ENCODE measurements at regions not wholly inside any gene's neighbourhood (a gene's known extent, or its start where the extent isn't known, plus 50 kb on each side); places are given as distances from the start of the nearest gene placed in this dataset.

DNA sequence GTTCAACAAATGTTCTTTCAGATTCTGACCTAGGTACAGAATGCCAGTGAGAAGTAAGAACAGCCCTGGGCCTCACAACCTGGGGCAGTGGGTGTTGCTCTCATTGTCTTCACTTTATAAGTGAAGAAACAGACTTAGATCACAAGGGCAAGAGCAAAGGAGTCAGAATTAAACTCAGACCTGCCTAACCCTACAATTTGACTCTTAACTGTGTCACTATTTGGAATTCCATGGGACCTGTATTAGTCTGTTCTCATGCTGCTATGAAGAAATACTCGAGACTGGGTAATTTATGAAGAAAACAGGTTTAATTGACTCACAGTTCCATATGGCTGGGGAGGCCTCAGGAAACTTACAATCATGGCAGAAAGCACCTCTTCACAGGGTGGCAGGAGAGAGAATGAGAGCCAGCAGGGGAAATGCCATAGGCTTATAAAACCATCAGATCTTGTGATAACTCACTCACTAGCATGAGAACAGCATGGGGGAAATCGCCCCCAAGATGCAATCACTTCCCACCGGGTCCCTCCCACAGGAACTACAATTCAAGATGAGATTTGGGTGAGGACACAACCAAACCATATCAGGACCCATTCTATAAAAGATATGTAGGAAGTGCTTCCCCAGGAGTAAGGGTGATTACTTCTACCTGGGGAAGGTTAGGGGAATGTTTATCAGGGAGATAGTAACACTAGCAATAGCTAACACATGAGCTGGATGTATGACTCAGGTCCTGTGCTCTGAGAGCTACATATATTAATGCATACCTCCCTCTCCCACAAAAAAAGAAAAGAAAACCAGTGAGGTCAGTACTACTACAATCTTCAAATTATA, 270.1 kb downstream of the SOX9 start:
- TF ChIP-seq, protein P1, sequence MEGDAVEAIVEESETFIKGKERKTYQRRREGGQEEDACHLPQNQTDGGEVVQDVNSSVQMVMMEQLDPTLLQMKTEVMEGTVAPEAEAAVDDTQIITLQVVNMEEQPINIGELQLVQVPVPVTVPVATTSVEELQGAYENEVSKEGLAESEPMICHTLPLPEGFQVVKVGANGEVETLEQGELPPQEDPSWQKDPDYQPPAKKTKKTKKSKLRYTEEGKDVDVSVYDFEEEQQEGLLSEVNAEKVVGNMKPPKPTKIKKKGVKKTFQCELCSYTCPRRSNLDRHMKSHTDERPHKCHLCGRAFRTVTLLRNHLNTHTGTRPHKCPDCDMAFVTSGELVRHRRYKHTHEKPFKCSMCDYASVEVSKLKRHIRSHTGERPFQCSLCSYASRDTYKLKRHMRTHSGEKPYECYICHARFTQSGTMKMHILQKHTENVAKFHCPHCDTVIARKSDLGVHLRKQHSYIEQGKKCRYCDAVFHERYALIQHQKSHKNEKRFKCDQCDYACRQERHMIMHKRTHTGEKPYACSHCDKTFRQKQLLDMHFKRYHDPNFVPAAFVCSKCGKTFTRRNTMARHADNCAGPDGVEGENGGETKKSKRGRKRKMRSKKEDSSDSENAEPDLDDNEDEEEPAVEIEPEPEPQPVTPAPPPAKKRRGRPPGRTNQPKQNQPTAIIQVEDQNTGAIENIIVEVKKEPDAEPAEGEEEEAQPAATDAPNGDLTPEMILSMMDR (conservative IDR thresholded peaks at IDR 0.05): no peak
- H3K27ac ChIP-seq: peak overlapping the region; percentile 91; the same call in 1 of the 2 replicates

DNA sequence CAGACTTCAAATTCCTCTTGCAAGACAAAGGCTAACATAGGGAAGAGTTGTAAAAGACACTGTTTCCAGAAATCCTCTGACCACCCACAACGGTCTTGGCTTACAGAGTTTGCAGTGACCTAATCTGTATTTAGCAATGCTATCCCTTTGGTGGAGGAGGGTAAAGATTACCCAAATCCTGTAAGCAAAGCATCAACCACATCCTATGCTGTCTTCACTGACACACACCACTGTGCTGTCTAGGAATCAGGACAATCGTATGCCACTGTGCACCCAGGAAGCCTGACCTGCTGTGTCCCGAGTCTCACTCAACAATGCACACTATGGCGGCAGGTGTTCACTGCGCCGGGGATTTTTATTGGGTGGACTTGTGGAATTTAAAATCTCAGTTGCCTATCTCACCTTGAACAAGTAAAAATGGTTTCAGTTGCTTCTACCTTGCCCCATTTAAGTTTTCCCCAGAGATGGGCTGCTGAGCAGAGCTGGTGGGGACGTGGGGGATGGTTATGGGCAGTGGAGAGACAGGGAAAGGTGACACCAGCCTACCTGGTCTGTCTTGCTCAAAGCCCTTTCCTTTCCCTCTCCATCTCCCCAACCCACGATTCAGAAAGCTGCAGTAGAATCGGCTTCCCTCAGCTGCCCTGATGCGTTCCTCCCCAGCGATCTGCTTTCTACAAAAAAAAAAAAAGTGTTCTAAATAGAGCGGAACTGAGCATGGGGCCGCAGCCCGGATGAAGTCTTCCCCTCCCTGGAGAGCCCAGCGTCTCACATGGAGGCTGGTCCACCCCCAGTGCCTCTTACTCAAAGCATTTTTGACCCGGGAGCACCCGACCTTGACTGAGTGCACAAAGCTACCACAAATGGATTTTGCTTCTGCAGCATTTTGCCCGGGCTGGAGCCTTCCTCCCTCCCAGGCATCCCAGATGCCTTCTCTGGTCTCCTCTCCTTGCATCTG, 271.5 kb downstream of the SOX9 start:
- TF ChIP-seq, protein P1 (conservative IDR thresholded peaks at IDR 0.05): no peak
- peak overlapping the region; percentile 91; the same call in 1 of the 2 replicates for H3K27ac ChIP-seq

DNA sequence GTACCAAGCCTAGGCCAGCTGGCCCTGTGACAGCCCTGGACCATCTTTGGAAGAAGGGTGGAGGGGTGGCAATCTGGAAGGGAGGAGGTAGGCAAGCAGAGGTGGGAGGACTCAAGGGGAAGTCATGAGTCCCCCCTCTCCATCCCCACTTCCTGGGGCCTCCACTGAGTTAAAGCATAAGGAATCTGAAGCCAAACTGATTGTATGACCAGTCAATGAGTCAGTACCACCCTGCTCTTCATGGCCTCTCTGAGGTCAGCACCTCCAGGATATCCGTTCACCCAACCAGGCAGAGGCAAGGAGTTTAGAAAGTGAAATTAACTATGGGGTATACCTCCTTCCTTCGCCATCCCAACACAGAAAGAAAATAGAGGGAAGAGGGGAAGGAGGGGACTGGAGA, 272.7 kb downstream of the SOX9 start:
- TF ChIP-seq, protein P1 (conservative IDR thresholded peaks at IDR 0.05): no peak
- peak overlapping the region; percentile 91 for H3K27ac ChIP-seq

DNA sequence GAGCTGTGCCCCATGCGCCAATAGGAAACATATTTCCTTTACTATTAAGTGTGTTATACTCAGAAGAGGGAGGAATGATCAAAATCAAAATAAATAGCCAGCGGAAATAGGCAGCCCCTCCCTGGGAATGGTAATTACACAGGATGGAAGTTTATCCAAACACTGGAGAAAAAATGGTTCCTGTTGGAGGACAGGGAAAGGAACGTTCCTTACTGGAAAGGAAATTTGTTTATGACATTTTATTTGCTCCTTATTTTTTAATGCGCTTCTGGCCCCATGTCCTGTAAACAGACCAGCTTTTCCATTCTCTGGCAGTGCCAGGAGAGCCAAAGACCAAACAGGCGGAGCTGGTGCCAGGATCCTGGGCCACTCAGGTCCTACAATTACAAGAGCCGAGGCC, 273.7 kb downstream of the SOX9 start:
- TF ChIP-seq, protein P1 (conservative IDR thresholded peaks at IDR 0.05): no peak
- H3K27ac ChIP-seq: peak overlapping the region; percentile 91

DNA sequence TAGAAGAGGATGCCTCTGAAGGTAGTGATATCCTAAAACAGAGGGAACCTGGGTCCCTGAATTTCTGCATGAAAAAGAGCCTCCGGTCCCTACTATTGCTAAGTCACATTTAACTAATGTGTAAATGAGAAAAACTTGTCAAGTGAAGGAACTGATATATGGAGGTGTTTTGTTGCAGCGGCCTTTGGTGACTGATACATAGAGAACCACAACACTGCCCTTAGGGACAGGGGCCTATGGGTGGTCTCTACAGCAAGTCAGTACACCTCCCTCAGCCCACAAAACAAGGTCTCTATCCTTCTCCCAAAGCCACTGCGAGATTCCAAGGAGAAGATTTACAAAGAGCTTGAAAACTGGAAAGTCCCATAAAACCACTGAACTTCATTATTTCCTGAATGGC, 275.3 kb downstream of the SOX9 start:
- TF ChIP-seq, protein P1 (conservative IDR thresholded peaks at IDR 0.05): no peak
- H3K27ac ChIP-seq: peak overlapping the region; percentile 91; the same call in 1 of the 2 replicates

DNA sequence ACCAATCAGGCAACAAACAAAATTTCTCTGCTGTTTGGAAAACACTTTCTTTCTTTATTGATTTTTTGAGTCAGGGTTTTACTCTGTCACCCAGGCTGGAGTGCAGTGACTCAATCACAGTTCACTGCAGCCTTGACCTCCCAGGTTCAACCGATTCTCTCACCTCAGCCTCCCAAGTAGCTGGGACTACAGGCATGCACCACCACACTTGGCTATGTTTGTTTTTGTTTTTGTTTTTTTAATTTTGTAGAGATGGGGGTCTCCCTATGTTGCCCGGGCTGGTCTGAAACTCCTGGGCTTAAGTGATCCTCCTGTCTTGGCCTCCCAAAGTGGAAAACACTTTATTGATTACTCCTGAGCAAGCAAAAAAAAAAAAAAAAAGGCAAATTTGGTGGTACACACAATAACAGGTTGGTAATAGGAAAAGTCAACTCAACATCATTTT, 276.4 kb downstream of the SOX9 start:
- H3K27ac ChIP-seq: peak overlapping the region; percentile 91; the same call in 1 of the 2 replicates
- TF ChIP-seq, protein P1 (conservative IDR thresholded peaks at IDR 0.05): no peak

DNA sequence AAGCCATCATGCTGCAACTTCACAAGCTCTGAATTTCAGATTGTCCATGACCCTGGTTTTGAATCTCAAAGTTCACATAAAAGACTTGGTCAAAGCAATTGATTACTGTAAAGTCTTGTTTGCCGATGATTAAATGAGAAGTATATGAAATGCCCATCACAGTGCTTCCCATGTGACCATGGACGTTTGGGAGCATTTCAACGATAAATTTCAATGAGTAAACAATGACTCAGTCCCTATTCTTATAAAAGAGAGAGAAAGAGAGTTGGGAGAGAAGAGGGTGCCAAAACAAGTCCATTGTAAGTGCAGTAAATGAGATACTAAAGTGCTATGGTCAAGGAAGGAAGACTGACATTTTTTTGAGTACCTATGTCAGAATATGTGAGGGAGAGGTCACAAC, 276.9 kb downstream of the SOX9 start:
- TF ChIP-seq, protein P1 (conservative IDR thresholded peaks at IDR 0.05): no peak
- peak overlapping the region; percentile 91 for H3K27ac ChIP-seq
